GM10847 (cell line): ENCODE measurements at regions not wholly inside any gene's neighbourhood (a gene's known extent, or its start where the extent isn't known, plus 50 kb on each side); places are given as distances from the start of the nearest gene placed in this dataset.

Source experiments
- POLR2A ChIP-seq: IDR thresholded peaks from 2 replicates; pipeline ENCODE4 v1.6.1; 2011; ENCODE audit not compliant: insufficient read length; ENCODE audit errors: extremely low read depth

DNA sequence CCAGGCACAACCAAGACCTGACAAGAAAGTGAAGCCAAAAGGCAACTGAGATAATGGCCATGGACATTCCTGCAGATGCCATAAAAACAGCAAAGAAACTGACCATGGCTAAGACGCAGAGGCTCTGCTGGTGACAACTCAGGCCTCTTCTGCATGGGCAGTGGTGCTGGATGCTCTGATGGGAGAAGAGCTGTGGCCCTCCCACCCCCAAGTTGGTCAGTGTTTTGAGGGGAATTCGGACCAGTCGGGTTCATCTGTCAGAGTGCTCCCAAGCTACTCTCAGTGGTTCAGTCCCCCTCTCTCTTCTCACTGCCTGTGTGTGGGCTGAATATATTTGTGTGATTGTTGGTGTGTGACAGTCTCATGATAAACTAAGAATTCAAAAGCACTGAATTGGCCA lies 79.0 kb upstream of the GPR26 start:
- TF ChIP-seq POLR2A = no peak

DNA sequence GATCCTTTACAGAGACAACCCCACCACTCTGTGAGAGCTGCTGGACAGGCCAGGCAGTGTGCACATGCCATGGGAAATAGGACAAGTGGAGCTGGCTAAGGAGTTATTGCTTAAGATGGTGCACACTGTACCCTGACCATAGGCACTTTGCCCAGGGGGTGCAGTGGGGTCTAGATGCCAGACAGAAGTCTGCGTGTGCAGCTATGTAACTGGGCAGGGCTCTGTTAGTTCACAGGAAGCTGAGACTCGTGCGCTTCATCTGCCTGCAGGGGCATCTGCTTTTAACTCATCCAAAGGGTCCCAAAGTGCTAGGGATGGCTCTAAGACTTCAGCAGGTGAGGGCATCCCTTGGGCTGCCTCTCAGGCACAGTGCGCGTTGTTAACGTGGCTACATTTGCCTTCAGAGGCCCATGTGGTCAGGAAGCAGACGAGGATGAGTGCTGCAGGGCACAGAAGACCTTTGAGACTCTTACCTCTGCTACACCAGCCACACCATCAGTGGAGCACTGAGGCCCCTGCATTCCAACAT lies 77.7 kb upstream of the GPR26 start:
- TF ChIP-seq POLR2A = no peak

DNA sequence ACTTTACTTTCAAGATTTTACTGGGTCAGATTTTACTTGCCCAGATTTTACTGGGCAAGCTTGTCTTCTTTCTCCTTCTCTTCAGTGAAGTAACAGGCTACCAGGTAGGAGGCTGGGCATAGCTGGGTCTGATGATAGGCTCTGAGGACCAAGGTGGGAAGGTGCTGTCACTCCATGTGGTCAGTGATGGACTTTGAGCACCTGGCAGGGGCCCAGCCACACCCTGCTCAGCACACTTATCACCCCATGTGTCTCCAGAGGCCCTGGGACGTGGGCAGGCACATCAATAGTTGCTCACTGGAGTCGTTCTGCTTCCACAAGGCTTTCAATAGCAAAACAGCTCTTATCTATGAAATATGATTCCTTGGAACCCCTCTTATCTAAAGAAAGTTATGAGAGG lies 70.5 kb upstream of the GPR26 start:
- no peak for TF ChIP-seq POLR2A

DNA sequence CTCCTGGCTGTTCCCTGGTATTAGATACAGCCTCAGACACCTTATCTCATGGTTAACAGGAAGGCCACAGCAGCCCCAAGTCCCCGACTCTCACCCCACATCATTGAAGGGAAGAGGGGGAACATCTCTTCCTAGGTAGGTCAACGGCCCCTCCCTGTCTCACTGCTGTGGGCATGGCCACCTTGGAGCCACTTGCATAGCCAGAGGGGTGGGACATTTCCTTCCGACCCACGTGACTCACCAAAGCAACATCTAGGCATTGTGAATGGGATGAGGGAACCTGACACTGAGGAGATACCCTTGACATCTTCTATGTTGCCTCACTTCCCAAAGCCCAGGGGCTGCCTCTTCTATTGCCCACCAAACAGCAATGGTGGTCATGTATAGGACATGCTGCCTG lies 68.5 kb upstream of the GPR26 start:
- TF ChIP-seq POLR2A = no peak

DNA sequence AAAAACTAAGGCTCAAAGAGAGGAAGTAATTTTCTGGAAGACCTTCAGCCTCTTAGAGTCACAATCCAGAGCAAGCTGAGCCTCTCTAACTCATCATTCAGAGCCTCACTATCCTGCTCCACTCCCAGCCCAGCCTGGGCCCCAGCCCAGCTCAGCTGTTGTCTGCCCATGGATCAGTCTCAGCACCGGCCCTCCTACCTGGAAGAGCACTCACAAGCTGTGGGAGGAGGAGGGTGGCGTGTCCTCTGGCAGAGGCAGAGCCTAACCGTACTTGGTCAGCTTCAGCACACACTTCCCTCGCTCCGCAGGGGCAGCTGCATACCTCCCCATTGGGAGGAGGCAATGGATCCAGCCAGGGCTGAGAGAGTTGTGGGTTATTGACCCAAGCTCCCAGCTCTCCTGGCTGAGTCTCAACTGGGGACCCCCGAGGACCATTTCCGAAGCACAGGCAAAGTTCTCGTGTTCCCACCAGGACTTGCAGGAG lies 66.7 kb upstream of the GPR26 start:
- TF ChIP-seq POLR2A = no peak

DNA sequence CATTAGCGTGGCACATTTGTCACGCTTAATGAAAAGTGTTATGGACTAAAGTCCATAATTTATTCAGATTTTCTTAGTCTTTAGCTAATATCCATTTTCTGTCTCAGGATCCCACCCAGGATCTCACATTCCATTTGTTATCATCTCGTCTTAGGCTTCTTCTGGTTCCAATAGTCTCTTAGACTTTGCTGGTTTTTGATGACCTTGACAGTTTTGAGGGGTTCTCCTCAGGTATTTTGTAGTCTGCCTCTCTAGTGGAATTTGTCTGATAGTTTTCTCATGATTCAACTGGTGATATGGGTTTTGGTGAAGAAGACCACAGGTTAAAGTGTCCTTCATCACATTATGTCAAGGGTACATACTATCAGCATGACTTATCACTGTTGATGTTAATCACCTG lies 66.0 kb upstream of the GPR26 start:
- TF ChIP-seq POLR2A = no peak

DNA sequence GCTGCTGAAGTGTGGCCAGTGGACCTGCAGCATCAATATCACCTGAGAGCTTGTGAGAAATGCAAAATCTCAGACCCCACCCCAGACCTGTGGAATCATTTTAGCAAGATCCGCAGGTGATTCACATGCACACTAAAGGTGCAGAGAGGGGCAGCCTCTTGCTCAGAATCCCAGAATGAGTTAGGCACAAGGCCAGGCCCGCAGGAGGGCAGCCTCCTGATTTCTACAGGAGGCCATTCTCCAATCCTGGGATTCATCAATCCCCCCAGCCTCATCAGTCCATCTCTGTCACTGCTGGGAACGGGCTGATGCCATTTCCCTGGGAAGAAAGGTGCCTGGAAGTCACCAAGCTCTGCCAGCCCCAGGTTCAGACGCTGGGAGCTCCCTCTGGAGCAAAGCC lies 63.0 kb upstream of the GPR26 start:
- no peak for TF ChIP-seq POLR2A

DNA sequence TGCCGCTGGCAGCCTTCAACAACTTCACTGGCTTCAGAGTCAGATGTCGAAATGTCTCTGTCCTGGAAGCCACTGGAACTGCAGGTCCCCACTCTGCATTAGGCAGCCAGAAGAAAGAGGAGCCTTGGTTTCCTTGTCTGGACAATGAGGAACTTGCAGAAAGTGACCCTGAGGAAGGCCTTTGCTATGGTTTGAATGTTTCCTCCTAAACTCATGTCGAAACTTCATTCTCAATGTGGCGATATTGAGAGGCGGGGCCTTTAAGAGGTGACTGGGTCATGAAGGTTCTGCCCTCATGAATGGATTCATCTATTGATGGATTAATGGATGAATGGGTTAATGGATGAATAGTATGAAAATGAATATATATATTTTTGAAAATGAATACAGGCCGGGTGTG lies 61.6 kb upstream of the GPR26 start:
- TF ChIP-seq POLR2A = no peak

DNA sequence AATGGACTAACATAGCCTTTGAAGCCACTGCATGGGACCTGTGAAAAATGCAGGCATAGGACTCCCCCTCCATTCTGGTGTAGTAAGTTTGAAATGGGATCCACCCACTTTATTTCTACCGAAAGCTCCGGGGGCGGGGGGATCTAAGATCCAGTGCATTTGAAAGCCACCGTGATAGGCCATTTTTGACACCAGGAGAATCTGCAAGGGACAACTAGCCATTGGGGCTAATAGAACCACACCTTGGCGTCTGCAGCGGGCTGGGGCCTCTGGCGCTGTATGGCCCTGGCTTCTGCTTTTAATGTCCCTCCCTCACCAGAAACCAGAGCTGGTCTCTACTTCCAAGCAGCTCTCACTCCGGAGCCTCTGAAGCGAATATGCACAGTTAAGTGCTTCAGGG lies 60.1 kb upstream of the GPR26 start:
- no peak for TF ChIP-seq POLR2A

DNA sequence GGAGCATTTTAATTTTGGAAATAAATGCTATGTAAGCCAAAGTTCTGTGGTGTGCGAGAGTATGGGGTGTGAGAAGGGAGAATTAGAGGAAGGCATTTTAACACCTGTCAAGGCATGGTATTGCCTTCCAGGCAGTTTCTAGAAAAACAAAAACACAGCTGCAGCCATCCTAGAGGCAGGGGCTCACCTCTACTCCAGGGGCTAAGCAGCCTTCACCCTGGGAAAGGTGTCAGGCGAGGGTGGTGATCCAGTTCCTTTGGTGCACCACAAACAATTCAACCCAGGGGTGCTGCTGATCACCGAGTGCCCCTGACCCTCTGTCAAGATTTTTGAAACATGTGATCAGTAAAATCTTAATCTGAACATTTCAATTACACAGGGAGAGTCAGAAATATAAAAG lies 59.2 kb upstream of the GPR26 start:
- TF ChIP-seq POLR2A = no peak

DNA sequence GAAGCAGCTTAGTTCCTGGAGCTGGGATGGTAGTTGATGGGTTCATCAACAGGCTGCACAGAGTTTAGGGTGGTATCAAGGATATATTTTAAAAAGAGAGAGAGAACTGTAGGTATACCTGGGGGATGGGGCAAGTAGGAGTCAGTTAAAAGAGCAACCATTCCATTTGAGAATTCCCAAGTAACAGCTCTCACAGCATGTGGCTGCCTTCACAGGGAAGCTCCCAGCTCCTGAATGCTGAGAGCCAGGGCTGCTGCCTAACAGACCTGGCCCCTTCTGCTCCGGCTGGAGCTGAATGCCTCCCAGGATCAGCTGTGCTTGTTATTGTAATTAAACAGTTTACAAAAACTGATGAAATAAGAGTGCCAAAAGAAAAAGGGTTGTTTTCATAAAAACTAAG lies 58.8 kb upstream of the GPR26 start:
- TF ChIP-seq POLR2A = no peak

DNA sequence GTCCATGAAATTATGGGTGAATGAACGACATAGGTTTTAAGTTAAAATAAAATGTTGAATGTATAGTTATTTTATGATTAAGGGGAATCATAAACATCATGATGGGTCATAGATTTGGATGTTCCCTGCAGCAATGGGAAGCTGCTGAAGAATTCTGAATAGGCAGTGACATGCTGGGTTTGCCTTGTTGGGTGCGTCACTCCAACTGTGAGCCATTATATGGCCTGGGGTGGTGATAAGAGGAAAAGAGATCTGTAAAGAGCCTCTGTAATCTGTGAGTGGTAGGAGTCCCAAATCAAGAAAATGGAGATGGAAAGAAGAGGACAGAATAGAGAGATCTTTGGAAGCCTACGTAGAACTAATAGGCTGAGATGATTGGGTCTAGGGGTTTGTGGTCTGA lies 58.1 kb upstream of the GPR26 start:
- no peak for TF ChIP-seq POLR2A

DNA sequence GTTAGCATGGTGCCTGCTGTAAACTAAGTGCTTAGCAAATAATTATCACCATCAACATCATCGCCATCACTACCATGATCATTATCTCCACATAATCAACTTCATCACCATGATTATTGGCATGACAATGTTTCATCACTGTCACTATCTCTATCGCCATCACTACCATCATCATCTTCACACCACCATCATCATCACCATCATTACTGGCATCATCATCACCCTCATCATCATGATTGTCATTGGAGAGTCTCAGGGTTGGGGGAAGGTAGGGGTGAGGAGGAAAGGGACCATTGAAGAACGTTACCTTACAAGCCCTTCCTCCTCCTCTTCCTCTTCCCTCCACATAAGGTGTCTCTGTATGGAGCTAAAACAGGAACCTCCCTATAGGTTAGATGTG lies 54.9 kb upstream of the GPR26 start:
- TF ChIP-seq POLR2A = no peak

DNA sequence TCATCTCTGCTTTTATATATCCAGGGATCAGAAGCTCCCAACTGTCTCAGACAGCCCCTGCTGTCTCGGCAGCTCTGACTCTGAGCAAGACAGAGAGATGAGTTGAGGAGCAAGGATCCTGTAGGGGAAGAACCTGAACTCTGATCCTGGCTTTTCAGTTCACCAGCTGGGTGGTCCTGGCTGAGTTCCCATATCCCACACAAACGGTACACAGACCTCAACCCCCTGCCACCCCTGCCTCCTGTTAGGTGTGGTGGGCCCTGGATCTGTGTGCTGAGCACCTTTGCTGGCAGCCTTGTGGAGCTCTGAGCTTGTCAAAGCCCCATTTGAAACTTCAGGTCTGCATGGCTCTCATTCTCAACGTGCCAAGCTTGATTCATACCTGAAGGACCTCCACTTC lies 54.3 kb upstream of the GPR26 start:
- TF ChIP-seq POLR2A = no peak

DNA sequence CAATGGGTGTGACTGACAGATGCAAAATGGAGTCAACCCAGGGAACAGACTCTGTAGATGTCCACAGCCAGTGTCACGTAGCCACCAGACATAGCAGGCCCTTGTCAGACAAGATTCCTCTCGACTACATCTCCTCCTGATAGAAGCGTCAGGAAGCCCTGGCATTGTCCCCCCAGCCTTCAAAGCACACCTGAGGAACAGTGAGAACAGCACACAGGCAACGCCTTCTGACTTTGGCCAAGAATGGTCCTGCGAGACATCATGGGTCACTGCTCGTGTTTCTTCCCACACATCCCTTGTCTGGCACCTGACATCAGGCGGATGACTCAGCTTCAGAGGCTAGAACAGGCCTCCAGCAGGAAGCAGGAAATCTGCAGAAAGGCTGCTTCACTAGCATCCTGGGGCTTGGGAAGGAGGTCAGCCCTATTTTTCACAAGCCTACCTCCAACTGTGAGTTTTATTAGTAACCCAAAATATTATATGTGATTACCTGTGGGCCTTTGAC lies 52.8 kb upstream of the GPR26 start:
- no peak for TF ChIP-seq POLR2A

DNA sequence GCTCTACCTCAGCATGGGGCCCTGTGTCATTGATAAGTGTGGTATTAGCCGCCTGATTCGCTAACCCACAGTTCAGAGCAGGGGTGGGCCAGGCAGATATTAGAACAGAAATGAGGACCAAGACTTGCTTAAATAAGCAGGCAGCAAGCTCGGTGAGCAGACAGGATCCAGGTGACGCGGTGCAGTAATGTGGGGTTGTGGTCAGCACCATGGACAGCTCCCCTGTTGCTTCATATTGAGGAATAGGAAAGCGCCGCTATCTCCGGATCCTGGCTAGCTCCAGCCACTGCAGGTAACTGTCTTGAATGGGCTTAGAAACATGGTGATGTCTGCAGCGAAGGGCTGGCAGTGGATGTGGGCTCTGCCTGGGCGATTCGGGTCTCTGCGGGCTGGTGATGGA lies 51.3 kb upstream of the GPR26 start:
- TF ChIP-seq POLR2A = no peak
